Right lobe of liver (tissue), 4 donors: ENCODE measurements at regions not wholly inside any gene's neighbourhood (a gene's known extent, or its start where the extent isn't known, plus 50 kb on each side); places are given as distances from the start of the nearest gene placed in this dataset.

Experiments
- POLR2A ChIP-seq: fragments of 450-650 bp; IDR thresholded peaks from one replicate; pipeline ENCODE4 v1.6.1; 2017; ENCODE audit warnings: antibody characterized with exemption, mild to moderate bottlenecking
- TF ChIP-seq, protein P1 (sequence below), 4 donors: fragments of 200-600 bp in 3 of 4; fragments of 450-650 bp in 1 of 4; IDR thresholded peaks; one replicate each; pipeline versions ENCODE4 v1.5.1 to v1.8.0; 2016 to 2022; ENCODE audit warnings: antibody characterized with exemption in 4 of 4, mild to moderate bottlenecking in 2 of 4
- donor health status: DM: no; HTN: no; CAD: no.
- donor health status: DM: no; HTN: no; CAD: no.
- donor health status: DM: no; HTN: yes; CAD: no.

DNA sequence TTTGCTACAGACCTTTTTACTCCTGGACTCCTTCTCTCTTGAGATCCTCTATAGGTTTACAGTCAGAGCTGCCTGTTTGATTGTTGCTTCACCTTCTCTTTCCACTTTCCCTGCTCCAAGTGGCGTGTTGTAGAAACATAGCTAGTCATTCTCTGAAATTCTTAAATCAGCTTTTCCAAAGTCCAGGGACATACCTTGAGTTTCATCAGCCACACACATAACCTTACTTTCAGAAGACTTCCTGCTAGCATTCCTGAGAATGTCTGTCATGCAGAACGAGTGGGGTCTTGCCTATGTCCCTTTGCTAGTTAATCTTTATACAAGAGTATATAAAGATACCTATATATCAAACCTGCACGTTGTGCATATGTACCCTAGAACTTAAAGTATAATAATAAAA lies 230.3 kb upstream of the ZNF462 start:
- TF ChIP-seq POLR2A: no peak
- TF ChIP-seq, protein P1, sequence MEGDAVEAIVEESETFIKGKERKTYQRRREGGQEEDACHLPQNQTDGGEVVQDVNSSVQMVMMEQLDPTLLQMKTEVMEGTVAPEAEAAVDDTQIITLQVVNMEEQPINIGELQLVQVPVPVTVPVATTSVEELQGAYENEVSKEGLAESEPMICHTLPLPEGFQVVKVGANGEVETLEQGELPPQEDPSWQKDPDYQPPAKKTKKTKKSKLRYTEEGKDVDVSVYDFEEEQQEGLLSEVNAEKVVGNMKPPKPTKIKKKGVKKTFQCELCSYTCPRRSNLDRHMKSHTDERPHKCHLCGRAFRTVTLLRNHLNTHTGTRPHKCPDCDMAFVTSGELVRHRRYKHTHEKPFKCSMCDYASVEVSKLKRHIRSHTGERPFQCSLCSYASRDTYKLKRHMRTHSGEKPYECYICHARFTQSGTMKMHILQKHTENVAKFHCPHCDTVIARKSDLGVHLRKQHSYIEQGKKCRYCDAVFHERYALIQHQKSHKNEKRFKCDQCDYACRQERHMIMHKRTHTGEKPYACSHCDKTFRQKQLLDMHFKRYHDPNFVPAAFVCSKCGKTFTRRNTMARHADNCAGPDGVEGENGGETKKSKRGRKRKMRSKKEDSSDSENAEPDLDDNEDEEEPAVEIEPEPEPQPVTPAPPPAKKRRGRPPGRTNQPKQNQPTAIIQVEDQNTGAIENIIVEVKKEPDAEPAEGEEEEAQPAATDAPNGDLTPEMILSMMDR (IDR thresholded peaks at IDR 0.05): no peak
